ENCODE measurements at regions not wholly inside any gene's neighbourhood (a gene's known extent, or its start where the extent isn't known, plus 50 kb on each side); places are given as distances from the start of the nearest gene placed in this dataset.

GRCh38 chr15:38944536-38944935 is 379.9 kb upstream of the RASGRP1 start:
- Histone ChIP-seq H3K9me3 (ENCODE audit: insufficient read depth, low read length) (no peaks in the 10 kb centered on the region), H3F3A (ENCODE audit: insufficient read depth) (no peaks in the 10 kb centered on the region), H3K27ac (ENCODE audit: low read depth, low read length) (no peak overlapping the region), H3K79me2 (ENCODE audit: insufficient read depth, low read length) (no peaks in the 10 kb centered on the region), H3K4me3 (ENCODE audit: insufficient read depth, low read length, poor library complexity, severe bottlenecking) (no peak overlapping the region), H3K4me2 (ENCODE audit: low read depth, low read length, poor library complexity, severe bottlenecking) (no peak overlapping the region), H3K9ac (ENCODE audit: low read length) (no peak overlapping the region), H4K20me1 (ENCODE audit: low read depth, low read length) (no peaks in the 10 kb centered on the region), H3K27me3 (ENCODE audit: low read length) (no peaks in the 10 kb centered on the region), H3K36me3 (ENCODE audit: low read length) (no peaks in the 10 kb centered on the region), H2AFZ (ENCODE audit: low read depth, low read length, severe bottlenecking) (no peak overlapping the region), H3K9me2 (replicated peaks; ENCODE audit: insufficient read depth, low read length) (no peaks in the 10 kb centered on the region)
- TF ChIP-seq CTCF (IDR thresholded peaks at IDR 0.05; ENCODE audit: insufficient read depth, low read length, poor library complexity, severe bottlenecking) (no peak), EZH2phosphoT487 (conservative IDR thresholded peaks at IDR 0.05; ENCODE audit: low read length) (no peak)

GRCh38 chr15:38945551-38946298 is 381.1 kb upstream of the RASGRP1 start:
- Histone ChIP-seq H3K27ac (ENCODE audit: low read depth, low read length) (no peak overlapping the region), H3K79me2 (ENCODE audit: insufficient read depth, low read length) (no peaks in the 10 kb centered on the region), H3F3A (ENCODE audit: insufficient read depth) (no peaks in the 10 kb centered on the region), H3K27me3 (ENCODE audit: low read length) (no peaks in the 10 kb centered on the region), H3K4me3 (ENCODE audit: insufficient read depth, low read length, poor library complexity, severe bottlenecking) (no peak overlapping the region), H3K9ac (ENCODE audit: low read length) (no peak overlapping the region), H3K4me2 (ENCODE audit: low read depth, low read length, poor library complexity, severe bottlenecking) (no peak overlapping the region), H4K20me1 (ENCODE audit: low read depth, low read length) (no peaks in the 10 kb centered on the region), H2AFZ (ENCODE audit: low read depth, low read length, severe bottlenecking) (no peak overlapping the region), H3K9me2 (replicated peaks; ENCODE audit: insufficient read depth, low read length) (no peaks in the 10 kb centered on the region), H3K9me3 (ENCODE audit: insufficient read depth, low read length) (no peaks in the 10 kb centered on the region), H3K36me3 (ENCODE audit: low read length) (no peaks in the 10 kb centered on the region)
- TF ChIP-seq CTCF (IDR thresholded peaks at IDR 0.05; ENCODE audit: insufficient read depth, low read length, poor library complexity, severe bottlenecking) (no peak), EZH2phosphoT487 (conservative IDR thresholded peaks at IDR 0.05; ENCODE audit: low read length) (no peak)

GRCh38 chr15:38954090-38954489 is 389.5 kb upstream of the RASGRP1 start:
- H3F3A ChIP-seq (ENCODE audit: insufficient read depth) = no peaks in the 10 kb centered on the region
- no peaks in the 10 kb centered on the region for H3K9me3 ChIP-seq (ENCODE audit: insufficient read depth, low read length)
- no peaks in the 10 kb centered on the region for H4K20me1 ChIP-seq (ENCODE audit: low read depth, low read length)
- no peak overlapping the region for H2AFZ ChIP-seq (ENCODE audit: low read depth, low read length, severe bottlenecking)
- no peaks in the 10 kb centered on the region for H3K36me3 ChIP-seq (ENCODE audit: low read length)
- H3K9ac ChIP-seq (ENCODE audit: low read length) = no peak overlapping the region
- no peaks in the 10 kb centered on the region; the same call in 1 of the 2 replicates for H3K9me2 ChIP-seq (replicated peaks; ENCODE audit: insufficient read depth, low read length)
- no peaks in the 10 kb centered on the region for H3K27me3 ChIP-seq (ENCODE audit: low read length)
- no peak overlapping the region for H3K27ac ChIP-seq (ENCODE audit: low read depth, low read length)
- H3K79me2 ChIP-seq (ENCODE audit: insufficient read depth, low read length) = no peaks in the 10 kb centered on the region
- H3K4me2 ChIP-seq (ENCODE audit: low read depth, low read length, poor library complexity, severe bottlenecking) = no peak overlapping the region
- TF ChIP-seq EZH2phosphoT487 (conservative IDR thresholded peaks at IDR 0.05; ENCODE audit: low read length) (no peak), CTCF (IDR thresholded peaks at IDR 0.05; ENCODE audit: insufficient read depth, low read length, poor library complexity, severe bottlenecking) (no peak)
- H3K4me3 ChIP-seq (ENCODE audit: insufficient read depth, low read length, poor library complexity, severe bottlenecking) = no peak overlapping the region

Data from SU-DHL-6 (cell line).